ENCODE measurements at regions not wholly inside any gene's neighbourhood (a gene's known extent, or its start where the extent isn't known, plus 50 kb on each side); places are given as distances from the start of the nearest gene placed in this dataset.

- no peak for ATAC-seq
Observed at GRCh38 chr9:89234205-89235067, 55.8 kb upstream of the SHC3 start.

GRCh38 chr9:89236955-89237573 lies 58.4 kb upstream of the SHC3 start:
- ATAC-seq = no peak

GRCh38 chr9:89238424-89238823 lies 59.8 kb upstream of the SHC3 start:
- no peak for ATAC-seq

- no peak for ATAC-seq
Observed at GRCh38 chr9:89243296-89244061, 64.9 kb upstream of the SHC3 start.

GRCh38 chr9:89246840-89247239 lies 64.2 kb upstream of the CKS2 start:
- no peak for ATAC-seq

GRCh38 chr9:89247431-89248353 lies 63.3 kb upstream of the CKS2 start:
- no peak for ATAC-seq

- ATAC-seq = no peak
Observed at GRCh38 chr9:89249001-89249400, 62.0 kb upstream of the CKS2 start.

GRCh38 chr9:89252651-89253267 lies 58.2 kb upstream of the CKS2 start:
- ATAC-seq = no peak

GRCh38 chr9:89254058-89254772 lies 56.8 kb upstream of the CKS2 start:
- ATAC-seq = peak; percentile 29

- ATAC-seq = no peak
Observed at GRCh38 chr9:89254773-89255125, 56.2 kb upstream of the CKS2 start.

GRCh38 chr9:89256225-89256624 lies 54.8 kb upstream of the CKS2 start:
- ATAC-seq = no peak

GRCh38 chr9:89256642-89257041 lies 54.4 kb upstream of the CKS2 start:
- no peak for ATAC-seq

GRCh38 chr9:89260525-89260924 lies 50.5 kb upstream of the CKS2 start:
- ATAC-seq = no peak

Data from esophagus mucosa (tissue), 1 donor.